ENCODE measurements at regions not wholly inside any gene's neighbourhood (a gene's known extent, or its start where the extent isn't known, plus 50 kb on each side); places are given as distances from the start of the nearest gene placed in this dataset.

DNA sequence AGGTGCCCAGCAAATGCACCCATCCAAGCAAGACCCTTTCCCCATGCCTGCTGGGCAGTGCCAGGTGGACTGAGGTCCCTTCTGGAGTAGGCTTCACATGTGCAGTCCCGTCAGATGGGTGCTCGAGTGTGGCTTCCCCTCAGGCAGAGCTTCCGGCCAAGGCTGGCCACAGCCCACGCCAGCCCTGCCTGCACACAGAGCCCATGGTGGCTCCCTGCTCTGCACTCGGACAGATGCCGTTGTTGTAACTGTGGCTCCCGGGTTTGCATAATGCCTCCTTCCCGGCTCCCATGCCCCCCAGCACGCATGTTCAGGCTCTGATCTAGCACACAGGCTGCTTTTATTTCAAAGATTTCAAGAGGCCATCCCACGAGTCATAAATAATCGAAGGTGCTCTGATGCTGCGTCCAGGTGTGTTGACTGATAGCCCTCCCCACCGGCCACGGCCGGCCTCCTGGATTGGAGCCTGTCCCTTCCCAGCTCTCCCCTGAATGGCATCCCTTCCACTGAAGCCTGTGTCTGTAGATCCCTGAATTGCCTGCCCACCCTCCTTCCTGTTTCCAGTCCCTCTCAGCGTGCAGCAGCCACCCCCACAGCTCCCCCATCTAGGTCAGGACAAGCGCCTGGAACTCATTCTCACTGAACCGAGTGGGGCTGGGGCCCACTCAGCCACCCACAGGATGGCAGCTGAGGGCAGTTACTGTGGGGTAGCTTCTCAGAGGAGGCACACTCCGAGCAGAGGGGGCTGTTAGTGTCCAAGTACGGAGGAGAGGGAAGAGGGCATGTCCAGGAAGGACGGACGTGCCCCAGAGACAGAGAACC is 100.0 kb upstream of the LINGO1 start:
- 66 to 74% (median 69%) methylated on average over 20 to 22 of the region's 22 CpGs for WGBS, 5 donors
- Histone ChIP-seq H3K27me3 (replicated peaks in 1 of 7) (peaks cover 0 to 49% (median 0%) of the 10 kb centered on the region in 7 donors), H3K27ac (no peak overlapping the region), H3K4me1 (peaks cover 0 to 4% (median 0%) of the 10 kb centered on the region in 6 donors), H3K9me3 (no peaks in the 10 kb centered on the region), H3K36me3 (no peaks in the 10 kb centered on the region), H3K4me3 (no peak overlapping the region)
- intact Hi-C loops (cut with DNase I; ENCODE audit: low total_unique reads): no loop called here
- TF ChIP-seq, protein P1, sequence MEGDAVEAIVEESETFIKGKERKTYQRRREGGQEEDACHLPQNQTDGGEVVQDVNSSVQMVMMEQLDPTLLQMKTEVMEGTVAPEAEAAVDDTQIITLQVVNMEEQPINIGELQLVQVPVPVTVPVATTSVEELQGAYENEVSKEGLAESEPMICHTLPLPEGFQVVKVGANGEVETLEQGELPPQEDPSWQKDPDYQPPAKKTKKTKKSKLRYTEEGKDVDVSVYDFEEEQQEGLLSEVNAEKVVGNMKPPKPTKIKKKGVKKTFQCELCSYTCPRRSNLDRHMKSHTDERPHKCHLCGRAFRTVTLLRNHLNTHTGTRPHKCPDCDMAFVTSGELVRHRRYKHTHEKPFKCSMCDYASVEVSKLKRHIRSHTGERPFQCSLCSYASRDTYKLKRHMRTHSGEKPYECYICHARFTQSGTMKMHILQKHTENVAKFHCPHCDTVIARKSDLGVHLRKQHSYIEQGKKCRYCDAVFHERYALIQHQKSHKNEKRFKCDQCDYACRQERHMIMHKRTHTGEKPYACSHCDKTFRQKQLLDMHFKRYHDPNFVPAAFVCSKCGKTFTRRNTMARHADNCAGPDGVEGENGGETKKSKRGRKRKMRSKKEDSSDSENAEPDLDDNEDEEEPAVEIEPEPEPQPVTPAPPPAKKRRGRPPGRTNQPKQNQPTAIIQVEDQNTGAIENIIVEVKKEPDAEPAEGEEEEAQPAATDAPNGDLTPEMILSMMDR (IDR thresholded peaks at IDR 0.05 in 8 of 11, conservative IDR thresholded peaks at IDR 0.05 in 3 of 11): no peak
- no peak for TF ChIP-seq POLR2AphosphoS5 (IDR thresholded peaks at IDR 0.05)
- TF ChIP-seq POLR2A (IDR thresholded peaks at IDR 0.05): no peak
- no peak for DNase-seq

DNA sequence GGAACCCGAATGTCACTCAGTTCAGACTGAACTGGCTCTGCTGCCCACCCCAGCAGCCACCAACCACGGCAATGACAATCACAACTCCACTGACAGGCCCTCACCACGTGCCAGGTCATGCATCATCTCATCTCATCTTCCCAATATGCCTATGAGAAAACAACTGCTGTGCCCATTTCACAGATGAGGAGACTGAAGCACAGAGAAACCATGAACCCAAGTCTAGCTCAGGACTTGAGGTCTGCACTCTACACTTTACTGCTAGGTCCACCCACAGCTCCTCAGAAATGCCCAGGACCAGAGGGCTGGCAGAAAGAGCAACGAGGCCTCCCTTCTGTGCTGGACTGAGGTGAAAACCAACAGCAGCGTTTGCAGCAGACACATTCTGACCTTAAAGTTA is 99.2 kb upstream of the LINGO1 start:
- H3K36me3 ChIP-seq: no peaks in the 10 kb centered on the region
- H3K27ac ChIP-seq: no peak overlapping the region
- WGBS, 5 donors: 60 to 70% (median 63%) methylated on average over 3 to 5 of the region's 5 CpGs
- no peak for DNase-seq
- H3K27me3 ChIP-seq (replicated peaks in 1 of 7): peaks cover 0 to 50% (median 0%) of the 10 kb centered on the region in 7 donors
- TF ChIP-seq, protein P1 (IDR thresholded peaks at IDR 0.05 in 8 of 11, conservative IDR thresholded peaks at IDR 0.05 in 3 of 11): no peak
- TF ChIP-seq POLR2AphosphoS5 (IDR thresholded peaks at IDR 0.05): no peak
- TF ChIP-seq POLR2A (IDR thresholded peaks at IDR 0.05): no peak
- H3K4me1 ChIP-seq: no peaks in the 10 kb centered on the region
- H3K9me3 ChIP-seq: no peaks in the 10 kb centered on the region
- no peak overlapping the region for H3K4me3 ChIP-seq
- intact Hi-C loops (cut with DNase I; ENCODE audit: low total_unique reads): no loop called here

DNA sequence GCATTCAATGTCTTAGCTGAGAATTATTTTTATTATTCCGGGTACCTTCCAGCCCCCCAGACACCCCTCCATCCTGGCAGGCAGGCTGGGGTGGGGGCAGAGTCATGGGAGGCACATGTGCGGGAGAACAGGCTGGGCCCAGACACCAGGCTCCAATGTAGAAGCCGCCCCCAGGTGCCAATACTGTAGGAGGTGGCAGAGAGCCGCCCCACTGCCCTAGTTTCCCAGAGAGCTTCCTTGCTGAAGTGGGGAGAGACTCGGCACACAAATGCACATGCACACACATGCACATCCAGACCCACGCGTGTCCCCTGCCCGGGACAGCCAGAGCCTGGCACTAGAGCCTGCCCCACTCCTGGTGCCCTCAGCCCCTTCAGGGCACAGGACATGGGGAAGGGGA is 98.4 kb upstream of the LINGO1 start:
- intact Hi-C loops (cut with DNase I; ENCODE audit: low total_unique reads): no loop called here
- TF ChIP-seq POLR2A (IDR thresholded peaks at IDR 0.05) (no peak), POLR2AphosphoS5 (IDR thresholded peaks at IDR 0.05) (no peak)
- TF ChIP-seq, protein P1 (IDR thresholded peaks at IDR 0.05 in 8 of 11, conservative IDR thresholded peaks at IDR 0.05 in 3 of 11): no peak
- H3K9me3 ChIP-seq: no peaks in the 10 kb centered on the region
- no peak overlapping the region for H3K27ac ChIP-seq
- WGBS, 5 donors: 79 to 94% (median 87%) methylated on average over 3 to 8 of the region's 8 CpGs
- H3K27me3 ChIP-seq (replicated peaks in 1 of 7): peaks cover 0 to 50% (median 0%) of the 10 kb centered on the region in 7 donors
- H3K4me3 ChIP-seq: no peak overlapping the region
- H3K4me1 ChIP-seq: no peaks in the 10 kb centered on the region
- DNase-seq: no peak
- H3K36me3 ChIP-seq: no peaks in the 10 kb centered on the region

DNA sequence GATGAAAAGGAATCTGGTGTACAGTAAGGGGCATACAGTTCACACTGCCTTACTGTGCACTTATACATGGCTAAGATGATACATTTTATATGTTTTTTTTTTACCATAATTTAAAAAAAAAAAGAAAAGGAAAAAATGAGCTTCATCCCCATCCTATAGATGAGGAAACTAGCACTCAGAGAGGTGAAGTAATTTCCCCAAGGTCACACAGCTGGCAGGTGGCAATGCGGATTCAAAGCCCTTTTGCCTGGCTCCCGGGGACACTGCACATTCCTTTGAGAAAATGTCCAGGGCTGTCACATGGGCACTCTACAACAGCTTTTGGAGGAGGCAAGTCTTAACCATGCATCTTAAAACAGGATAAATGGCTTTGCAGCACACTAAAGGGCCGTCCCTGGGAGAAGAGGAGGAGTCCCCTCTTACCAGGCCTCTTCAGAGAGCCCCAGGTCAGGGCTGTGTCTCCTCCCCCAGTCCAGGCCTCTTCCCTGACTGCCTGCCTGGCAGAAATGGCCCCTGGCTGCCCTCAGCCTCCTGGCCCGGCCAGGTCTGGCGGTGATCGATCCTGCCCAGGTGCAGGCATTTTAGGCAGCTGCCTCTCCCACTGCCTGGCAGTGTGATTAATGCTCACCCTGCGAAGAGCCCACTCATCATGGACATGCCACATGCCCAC is 95.1 kb upstream of the LINGO1 start:
- Histone ChIP-seq H3K27me3 (replicated peaks in 1 of 7) (peaks cover 0 to 60% (median 0%) of the 10 kb centered on the region in 7 donors), H3K4me3 (no peak overlapping the region), H3K27ac (no peak overlapping the region), H3K9me3 (no peaks in the 10 kb centered on the region), H3K36me3 (no peaks in the 10 kb centered on the region), H3K4me1 (no peaks in the 10 kb centered on the region)
- 45 to 75% (median 67%) methylated on average over 4 to 7 of the region's 7 CpGs for WGBS, 5 donors
- no peak for DNase-seq
- intact Hi-C loops (cut with DNase I; ENCODE audit: low total_unique reads): no loop called here
- TF ChIP-seq POLR2AphosphoS5 (IDR thresholded peaks at IDR 0.05) (no peak), POLR2A (IDR thresholded peaks at IDR 0.05) (no peak)
- TF ChIP-seq, protein P1 (IDR thresholded peaks at IDR 0.05 in 8 of 11, conservative IDR thresholded peaks at IDR 0.05 in 3 of 11): no peak
